ENCODE measurements at regions not wholly inside any gene's neighbourhood (a gene's known extent, or its start where the extent isn't known, plus 50 kb on each side); places are given as distances from the start of the nearest gene placed in this dataset.

DNA sequence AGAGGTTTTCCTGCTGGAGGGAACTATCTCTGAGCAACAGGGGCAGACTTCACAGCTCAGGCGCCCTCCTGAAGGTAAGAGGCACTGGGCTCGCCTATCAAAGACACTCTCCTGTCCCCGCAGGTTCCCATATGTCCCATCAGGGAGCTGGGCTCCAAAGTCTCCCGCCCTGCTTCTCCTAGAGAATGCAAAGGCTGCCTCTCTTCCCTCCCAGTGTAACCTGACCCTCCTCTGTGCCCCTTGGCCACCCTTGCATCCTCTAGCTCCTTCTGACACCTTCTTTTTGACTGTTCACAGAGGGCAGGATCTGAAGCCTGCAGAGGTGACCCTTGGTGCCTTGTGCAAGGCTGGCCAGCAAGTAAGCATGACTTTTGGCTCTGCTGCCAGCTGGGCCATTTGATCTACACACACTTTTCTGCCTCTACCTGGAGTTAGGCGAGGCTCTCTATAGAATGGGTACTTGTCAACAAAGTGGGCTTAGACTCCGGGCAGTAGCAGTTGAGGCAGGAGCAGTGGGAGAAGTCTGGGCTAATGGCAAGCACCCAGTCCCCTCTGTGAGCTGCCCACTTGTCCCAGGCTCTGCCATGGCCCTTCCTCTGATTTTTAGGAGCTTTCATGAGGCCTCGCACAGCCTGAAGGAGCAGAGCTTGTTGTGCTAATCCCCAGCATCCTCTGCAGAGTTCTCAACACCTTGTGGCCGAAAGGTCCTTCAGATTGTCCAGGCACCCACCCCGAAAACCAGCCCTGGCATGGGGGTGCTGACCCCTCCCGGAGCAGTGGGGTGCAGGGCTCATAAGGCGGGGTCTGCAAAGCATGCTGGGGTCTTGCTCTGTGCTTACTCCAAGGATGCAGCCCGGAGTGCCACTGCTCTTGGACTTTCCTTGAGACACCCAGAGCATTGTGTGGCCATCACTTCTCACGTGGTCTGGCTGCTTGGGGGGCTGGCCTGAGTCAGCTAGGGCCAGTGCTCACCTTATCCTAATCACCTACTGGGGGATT, 122.9 kb downstream of the METRNL start:
- no peak overlapping the region for H2BK120ac ChIP-seq (replicated peaks; ENCODE audit: low read depth, low read length)
- no peak overlapping the region for H3K14ac ChIP-seq (ENCODE audit: insufficient read length)
- H4K5ac ChIP-seq (ENCODE audit: insufficient read length, low read depth, low read length) = no peak overlapping the region
- no peak overlapping the region for H2BK5ac ChIP-seq (ENCODE audit: low read depth, low read length)
- no peaks in the 10 kb centered on the region for H3K79me2 ChIP-seq (ENCODE audit: control insufficient read depth in 1 of 2, insufficient read depth in 2 of 2, low read length in 2 of 2)
- no peak overlapping the region for H2AFZ ChIP-seq (ENCODE audit: low read length)
- no peaks in the 10 kb centered on the region for H3K4me1 ChIP-seq (replicated peaks in 1 of 4; ENCODE audit: control insufficient read depth in 3 of 4, insufficient read depth in 4 of 4, low read length in 3 of 4)
- H3K9me3 ChIP-seq (ENCODE audit: insufficient read depth in 2 of 2, low read depth in 1 of 2, low read length in 1 of 2) = peaks cover 57 to 85% of the 10 kb centered on the region in 2 experiments
- H2BK20ac ChIP-seq (ENCODE audit: low read length) = no peak overlapping the region
- H3K23me2 ChIP-seq (ENCODE audit: low read depth, low read length) = no peaks in the 10 kb centered on the region
- no peak overlapping the region for H3K23ac ChIP-seq (ENCODE audit: insufficient read length)
- H3K18ac ChIP-seq (ENCODE audit: extremely low read depth, low read length) = no peak overlapping the region
- H3K4ac ChIP-seq (replicated peaks; ENCODE audit: insufficient read length, low read depth, low read length) = no peak overlapping the region
- H4K8ac ChIP-seq (ENCODE audit: extremely low read depth, insufficient read depth, low read length) = no peak overlapping the region
- H2AK5ac ChIP-seq (ENCODE audit: low read depth, low read length) = no peak overlapping the region
- no peaks in the 10 kb centered on the region for H3K36me3 ChIP-seq (ENCODE audit: control insufficient read depth in 2 of 4, insufficient read depth in 4 of 4, low read length in 3 of 4)
- H3K27ac ChIP-seq (ENCODE audit: low read depth, low read length) = no peak overlapping the region
- no peak overlapping the region for H2BK12ac ChIP-seq (ENCODE audit: low read depth, low read length)
- DNase-seq (ENCODE audit: low read depth in 1 of 2, low spot score in 2 of 2) (peak in 1 of 2 experiments; percentile 10), FAIRE-seq (no peak)
- no peaks in the 10 kb centered on the region for H3K79me1 ChIP-seq (ENCODE audit: low read depth, low read length)
- no peak overlapping the region for H3K9ac ChIP-seq (replicated peaks in 1 of 4; ENCODE audit: extremely low read depth in 1 of 4, low read depth in 3 of 4, low read length in 3 of 4)
- H4K20me1 ChIP-seq (replicated peaks in 1 of 2; ENCODE audit: control insufficient read depth in 1 of 2, insufficient read depth in 2 of 2, low read length in 2 of 2) = no peaks in the 10 kb centered on the region
- ChIA-PET POLR2A (ENCODE audit: partially characterized antibody) (no interaction called here), CTCF (ENCODE audit: partially characterized antibody) (interaction anchor here (1.1 to 1.5 kb wide), 4 partner anchors 22 to 420 kb away, joined by 3 to 4 read pairs (median 4); no protein-coding TSS in a partner anchor)
- H3K27me3 ChIP-seq (replicated peaks in 1 of 4; ENCODE audit: control insufficient read depth in 3 of 4, extremely low read depth in 1 of 4, insufficient read depth in 3 of 4, low read length in 3 of 4) = no peaks in the 10 kb centered on the region
- H3K4me3 ChIP-seq (ENCODE audit: extremely low read depth in 1 of 4, insufficient read depth in 2 of 4, low read depth in 3 of 4, low read length in 4 of 4) = no peak overlapping the region
- H3K56ac ChIP-seq (replicated peaks; ENCODE audit: insufficient read length, low read depth, low read length) = no peak overlapping the region
- no peak overlapping the region for H4K91ac ChIP-seq (replicated peaks; ENCODE audit: insufficient read length, low read length)
- 77% methylated on average over 12 of the region's 13 CpGs; no CpG with 5 or more reads in 1 of the 2 experiments for WGBS, 2 experiments (ENCODE audit: extremely low coverage in 1 of 2, insufficient coverage in 1 of 2, insufficient read length in 1 of 2, insufficient replicate concordance in 2 of 2, low coverage in 1 of 2, low lambda C conversion rate in 2 of 2, missing lambda C conversion rate in 1 of 2)
- no peak overlapping the region for H3K4me2 ChIP-seq (ENCODE audit: insufficient read depth in 1 of 2, low read depth in 2 of 2, low read length in 2 of 2)
- no peak overlapping the region for H2BK15ac ChIP-seq (ENCODE audit: low read length)
- TF ChIP-seq, protein P1, sequence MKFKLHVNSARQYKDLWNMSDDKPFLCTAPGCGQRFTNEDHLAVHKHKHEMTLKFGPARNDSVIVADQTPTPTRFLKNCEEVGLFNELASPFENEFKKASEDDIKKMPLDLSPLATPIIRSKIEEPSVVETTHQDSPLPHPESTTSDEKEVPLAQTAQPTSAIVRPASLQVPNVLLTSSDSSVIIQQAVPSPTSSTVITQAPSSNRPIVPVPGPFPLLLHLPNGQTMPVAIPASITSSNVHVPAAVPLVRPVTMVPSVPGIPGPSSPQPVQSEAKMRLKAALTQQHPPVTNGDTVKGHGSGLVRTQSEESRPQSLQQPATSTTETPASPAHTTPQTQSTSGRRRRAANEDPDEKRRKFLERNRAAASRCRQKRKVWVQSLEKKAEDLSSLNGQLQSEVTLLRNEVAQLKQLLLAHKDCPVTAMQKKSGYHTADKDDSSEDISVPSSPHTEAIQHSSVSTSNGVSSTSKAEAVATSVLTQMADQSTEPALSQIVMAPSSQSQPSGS (IDR thresholded peaks at IDR 0.05; ENCODE audit: low read length) = no peak
- no peak for TF ChIP-seq HDAC6 (IDR thresholded peaks at IDR 0.05; ENCODE audit: low read depth, low read length)
- TF ChIP-seq, protein P2, sequence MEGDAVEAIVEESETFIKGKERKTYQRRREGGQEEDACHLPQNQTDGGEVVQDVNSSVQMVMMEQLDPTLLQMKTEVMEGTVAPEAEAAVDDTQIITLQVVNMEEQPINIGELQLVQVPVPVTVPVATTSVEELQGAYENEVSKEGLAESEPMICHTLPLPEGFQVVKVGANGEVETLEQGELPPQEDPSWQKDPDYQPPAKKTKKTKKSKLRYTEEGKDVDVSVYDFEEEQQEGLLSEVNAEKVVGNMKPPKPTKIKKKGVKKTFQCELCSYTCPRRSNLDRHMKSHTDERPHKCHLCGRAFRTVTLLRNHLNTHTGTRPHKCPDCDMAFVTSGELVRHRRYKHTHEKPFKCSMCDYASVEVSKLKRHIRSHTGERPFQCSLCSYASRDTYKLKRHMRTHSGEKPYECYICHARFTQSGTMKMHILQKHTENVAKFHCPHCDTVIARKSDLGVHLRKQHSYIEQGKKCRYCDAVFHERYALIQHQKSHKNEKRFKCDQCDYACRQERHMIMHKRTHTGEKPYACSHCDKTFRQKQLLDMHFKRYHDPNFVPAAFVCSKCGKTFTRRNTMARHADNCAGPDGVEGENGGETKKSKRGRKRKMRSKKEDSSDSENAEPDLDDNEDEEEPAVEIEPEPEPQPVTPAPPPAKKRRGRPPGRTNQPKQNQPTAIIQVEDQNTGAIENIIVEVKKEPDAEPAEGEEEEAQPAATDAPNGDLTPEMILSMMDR (IDR thresholded peaks at IDR 0.05; ENCODE audit: control extremely low read depth in 1 of 3, insufficient read depth in 1 of 3, low read depth in 1 of 3, low read length in 3 of 3) = no peak
- TF ChIP-seq TBP (IDR thresholded peaks at IDR 0.05; ENCODE audit: low read depth, low read length) = no peak
- TF ChIP-seq CHD1 (IDR thresholded peaks at IDR 0.05; ENCODE audit: low read depth, low read length) = no peak
- no peak for TF ChIP-seq SIX5 (IDR thresholded peaks at IDR 0.05; ENCODE audit: low read depth, low read length)
- no peak for TF ChIP-seq YY1 (IDR thresholded peaks at IDR 0.05; ENCODE audit: low read depth, low read length)
- TF ChIP-seq RXRA (IDR thresholded peaks at IDR 0.05; ENCODE audit: insufficient read depth, low read depth, low read length) = no peak
